Psoas muscle (tissue), 7 donors: ENCODE measurements at regions not wholly inside any gene's neighbourhood (a gene's known extent, or its start where the extent isn't known, plus 50 kb on each side); places are given as distances from the start of the nearest gene placed in this dataset.

Experiments
- ATAC-seq, 4 donors: fragments of 200-7000 bp; cut with Tn5 transposase; one replicate each; pipeline ENCODE4 v1.9.1; 2020; ENCODE audit warnings: moderate library complexity in 3 of 4, mild to moderate bottlenecking in 2 of 4
- DNase-seq, 2 donors: peaks; one replicate each; pipeline ENCODE4 v3.0.0-alpha.2; 2020
- H3K27ac ChIP-seq: fragments of 200-600 bp; one replicate; pipeline ENCODE4 v1.8.0; 2022
- H3K27me3 ChIP-seq, 3 donors: fragments of 200-600 bp in 1 of 3; one replicate each; pipeline versions ENCODE4 v1.6.1 to v1.8.0; 2013 to 2022; ENCODE audit warnings: low read length in 2 of 3, mild to moderate bottlenecking in 2 of 3, moderate library complexity in 1 of 3; ENCODE audit not compliant: insufficient read depth in 3 of 3
- H3K36me3 ChIP-seq, 2 donors: fragments of 200-600 bp in 1 of 2; one replicate each; pipeline versions ENCODE4 v1.6.1 to v1.8.0; 2013 to 2022; ENCODE audit warnings: low read depth in 1 of 2, mild to moderate bottlenecking in 1 of 2, moderate library complexity in 1 of 2; ENCODE audit not compliant: insufficient read depth in 1 of 2
- H3K4me1 ChIP-seq: fragments of 200-600 bp; one replicate; pipeline ENCODE4 v1.8.0; 2022
- H3K4me3 ChIP-seq: fragments of 200-600 bp; one replicate; pipeline ENCODE4 v1.8.0; 2022; ENCODE audit warnings: mild to moderate bottlenecking
- H3K9me3 ChIP-seq: fragments of 200-600 bp; one replicate; pipeline ENCODE4 v1.8.0; 2022
- WGBS, 3 donors: extraction: QIAGEN DNeasy Blood & Tissue Kit; methylation state at CpG; one replicate each; pipeline versions ENCODE4 v1.1.6 to v1.1.7; 2013; 5-methylcytosine and 5-hydroxymethylcytosine counted together
- intact Hi-C, 2 donors: fragments of 100-400 bp; cut with DNase I; formaldehyde crosslinking; loops; one replicate each; pipeline versions ENCODE4 v1.11.0 to v1.14.2; 2022
- TF ChIP-seq, protein P1 (sequence below): fragments of 200-600 bp; IDR thresholded peaks from one replicate; pipeline ENCODE4 v1.8.0; 2022; ENCODE audit warnings: antibody characterized with exemption
- donor health status: healthy with polysubstance abuse.
- donor health status: DM: no; HTN: no; CAD: no; lungs with moderate emphysema.
- donor health status: Bipolar disorder and iron deficiency.
- donor health status: healthy.
- donor health status: DM: yes; HTN: yes; CAD: no.
- donor health status: DM: no; HTN: no; CAD: no.
- donor health status: DM: yes; HTN: yes; CAD: no.

DNA sequence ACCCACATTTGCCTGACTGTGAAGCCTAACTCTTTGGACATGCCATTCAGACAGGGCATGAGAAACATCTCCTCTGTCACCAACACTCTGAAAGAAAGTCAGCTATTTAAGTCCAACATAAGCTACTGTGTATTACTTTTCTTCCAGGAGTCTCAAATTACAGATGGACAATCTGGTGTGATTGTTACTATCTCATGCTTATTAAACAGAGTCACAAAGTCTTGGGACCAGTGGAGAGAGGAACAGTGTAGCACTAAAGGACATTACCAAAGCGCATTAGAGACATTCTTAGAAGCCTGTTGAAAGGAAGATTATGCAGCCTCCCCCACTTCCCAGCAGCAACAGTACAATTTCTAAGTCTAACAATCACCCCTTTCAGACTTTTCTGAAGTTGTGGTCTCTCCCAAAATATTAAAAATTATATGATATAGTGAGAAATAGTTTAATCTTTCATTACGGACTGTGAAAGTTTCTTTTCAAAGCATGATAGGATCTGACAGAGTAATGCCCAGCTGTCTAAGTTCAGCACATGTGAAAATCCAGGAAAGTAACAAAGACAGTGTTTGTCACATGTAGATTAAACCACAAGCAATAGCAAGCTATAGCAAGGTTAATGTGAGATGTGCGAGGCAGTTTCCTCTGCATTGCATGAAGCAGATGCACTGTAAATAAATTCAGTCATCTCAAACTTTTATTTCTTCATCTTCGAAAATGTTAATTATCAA, 280.9 kb upstream of the FZD8 start:
- no peaks in the 10 kb centered on the region for H3K4me1 ChIP-seq
- no peaks in the 10 kb centered on the region for H3K9me3 ChIP-seq
- TF ChIP-seq, protein P1, sequence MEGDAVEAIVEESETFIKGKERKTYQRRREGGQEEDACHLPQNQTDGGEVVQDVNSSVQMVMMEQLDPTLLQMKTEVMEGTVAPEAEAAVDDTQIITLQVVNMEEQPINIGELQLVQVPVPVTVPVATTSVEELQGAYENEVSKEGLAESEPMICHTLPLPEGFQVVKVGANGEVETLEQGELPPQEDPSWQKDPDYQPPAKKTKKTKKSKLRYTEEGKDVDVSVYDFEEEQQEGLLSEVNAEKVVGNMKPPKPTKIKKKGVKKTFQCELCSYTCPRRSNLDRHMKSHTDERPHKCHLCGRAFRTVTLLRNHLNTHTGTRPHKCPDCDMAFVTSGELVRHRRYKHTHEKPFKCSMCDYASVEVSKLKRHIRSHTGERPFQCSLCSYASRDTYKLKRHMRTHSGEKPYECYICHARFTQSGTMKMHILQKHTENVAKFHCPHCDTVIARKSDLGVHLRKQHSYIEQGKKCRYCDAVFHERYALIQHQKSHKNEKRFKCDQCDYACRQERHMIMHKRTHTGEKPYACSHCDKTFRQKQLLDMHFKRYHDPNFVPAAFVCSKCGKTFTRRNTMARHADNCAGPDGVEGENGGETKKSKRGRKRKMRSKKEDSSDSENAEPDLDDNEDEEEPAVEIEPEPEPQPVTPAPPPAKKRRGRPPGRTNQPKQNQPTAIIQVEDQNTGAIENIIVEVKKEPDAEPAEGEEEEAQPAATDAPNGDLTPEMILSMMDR: no peak
- no peak for ATAC-seq
- DNase-seq: no peak
- H3K27me3 ChIP-seq: peaks cover 0 to 2% (median 0%) of the 10 kb centered on the region in 3 donors
- 85 to 91% (median 91%) methylated on average over 4 of the region's 4 CpGs for WGBS, 3 donors
- H3K27ac ChIP-seq: no peak overlapping the region
- H3K36me3 ChIP-seq: no peaks in the 10 kb centered on the region
- intact Hi-C loops: no loop called here
- no peak overlapping the region for H3K4me3 ChIP-seq

GRCh38 chr10:35921866-35922350, 279.8 kb upstream of the FZD8 start:
- TF ChIP-seq, protein P1: no peak
- H3K27ac ChIP-seq: no peak overlapping the region
- ATAC-seq (no peak), DNase-seq (no peak)
- no peaks in the 10 kb centered on the region for H3K36me3 ChIP-seq
- H3K4me1 ChIP-seq: no peaks in the 10 kb centered on the region
- intact Hi-C loops: no loop called here
- 62 to 73% (median 69%) methylated on average over 13 of the region's 13 CpGs for WGBS, 3 donors
- no peaks in the 10 kb centered on the region for H3K27me3 ChIP-seq
- no peak overlapping the region for H3K4me3 ChIP-seq
- no peaks in the 10 kb centered on the region for H3K9me3 ChIP-seq

- no peak overlapping the region for H3K4me3 ChIP-seq
- no peaks in the 10 kb centered on the region for H3K27me3 ChIP-seq
- ATAC-seq (no peak), DNase-seq (no peak)
- 65 to 94% (median 87%) methylated on average over 4 of the region's 4 CpGs for WGBS, 3 donors
- H3K27ac ChIP-seq: no peak overlapping the region
- H3K4me1 ChIP-seq: no peaks in the 10 kb centered on the region
- intact Hi-C loops: no loop called here
- TF ChIP-seq, protein P1: no peak
- no peaks in the 10 kb centered on the region for H3K36me3 ChIP-seq
- H3K9me3 ChIP-seq: no peaks in the 10 kb centered on the region
Measured at GRCh38 chr10:35916791-35917190, 274.7 kb upstream of the FZD8 start.

DNA sequence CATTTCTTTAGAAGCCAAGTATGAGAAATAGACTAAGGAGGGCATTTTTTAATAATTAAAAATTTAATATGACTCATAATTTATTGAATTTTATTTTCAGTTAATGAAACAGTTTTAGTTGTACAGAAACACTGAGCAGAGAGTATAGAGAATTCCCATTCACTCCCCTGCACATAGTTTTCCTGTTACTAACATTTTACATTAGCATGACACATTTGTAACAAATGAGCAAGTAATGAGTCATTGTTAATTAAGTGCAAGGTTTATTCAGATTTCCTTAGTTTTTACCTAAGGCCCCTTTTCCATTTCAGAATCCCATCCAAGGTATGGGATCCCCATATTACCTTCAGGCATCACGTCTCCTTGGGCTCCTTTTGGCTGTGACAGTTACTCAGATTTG, 271.5 kb upstream of the FZD8 start:
- no peak overlapping the region for H3K4me3 ChIP-seq
- H3K4me1 ChIP-seq: no peaks in the 10 kb centered on the region
- WGBS, 3 donors: 93 to 100% (median 97%) methylated on average over 1 of the region's 1 CpG
- no peak for DNase-seq
- no peak for ATAC-seq
- no peak overlapping the region for H3K27ac ChIP-seq
- H3K36me3 ChIP-seq: no peaks in the 10 kb centered on the region
- intact Hi-C loops: no loop called here
- H3K9me3 ChIP-seq: no peaks in the 10 kb centered on the region
- H3K27me3 ChIP-seq: no peaks in the 10 kb centered on the region
- TF ChIP-seq, protein P1: no peak
